Astrocyte (in vitro differentiated cells and primary cell): ENCODE measurements at regions not wholly inside any gene's neighbourhood (a gene's known extent, or its start where the extent isn't known, plus 50 kb on each side); places are given as distances from the start of the nearest gene placed in this dataset.

Experiments
- EZH2 ChIP-seq: IDR thresholded peaks from 2 replicates; pipeline ENCODE4 v1.6.1; 2012; ENCODE audit warnings: mild to moderate bottlenecking, low read length, inconsistent platforms; ENCODE audit not compliant: insufficient read depth
- TF ChIP-seq, protein P1 (sequence below): IDR thresholded peaks from 2 replicates; pipeline ENCODE4 v1.5.1; 2011; ENCODE audit warnings: low read depth, mild to moderate bottlenecking, inconsistent platforms, low read length, moderate library complexity; ENCODE audit not compliant: insufficient read depth

DNA sequence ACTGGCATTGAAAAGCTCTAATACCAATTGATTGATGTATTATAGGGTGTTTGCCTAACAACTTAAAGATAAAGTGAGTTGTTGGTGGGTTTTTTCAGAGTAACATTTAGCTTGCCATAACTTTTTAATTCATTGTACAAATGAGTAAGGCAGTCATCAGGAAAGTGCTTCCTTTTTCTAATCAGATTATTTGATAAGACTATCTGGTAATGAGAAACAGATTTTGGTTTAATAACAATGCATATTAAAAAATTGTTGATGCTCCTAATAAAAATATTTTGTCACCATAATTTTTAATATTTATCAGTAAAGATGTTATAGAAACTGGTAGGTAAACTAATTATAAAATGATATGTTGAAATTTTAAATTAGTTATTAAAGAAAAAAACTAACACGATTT, 51.3 kb downstream of the BLTP1 start:
- TF ChIP-seq, protein P1, sequence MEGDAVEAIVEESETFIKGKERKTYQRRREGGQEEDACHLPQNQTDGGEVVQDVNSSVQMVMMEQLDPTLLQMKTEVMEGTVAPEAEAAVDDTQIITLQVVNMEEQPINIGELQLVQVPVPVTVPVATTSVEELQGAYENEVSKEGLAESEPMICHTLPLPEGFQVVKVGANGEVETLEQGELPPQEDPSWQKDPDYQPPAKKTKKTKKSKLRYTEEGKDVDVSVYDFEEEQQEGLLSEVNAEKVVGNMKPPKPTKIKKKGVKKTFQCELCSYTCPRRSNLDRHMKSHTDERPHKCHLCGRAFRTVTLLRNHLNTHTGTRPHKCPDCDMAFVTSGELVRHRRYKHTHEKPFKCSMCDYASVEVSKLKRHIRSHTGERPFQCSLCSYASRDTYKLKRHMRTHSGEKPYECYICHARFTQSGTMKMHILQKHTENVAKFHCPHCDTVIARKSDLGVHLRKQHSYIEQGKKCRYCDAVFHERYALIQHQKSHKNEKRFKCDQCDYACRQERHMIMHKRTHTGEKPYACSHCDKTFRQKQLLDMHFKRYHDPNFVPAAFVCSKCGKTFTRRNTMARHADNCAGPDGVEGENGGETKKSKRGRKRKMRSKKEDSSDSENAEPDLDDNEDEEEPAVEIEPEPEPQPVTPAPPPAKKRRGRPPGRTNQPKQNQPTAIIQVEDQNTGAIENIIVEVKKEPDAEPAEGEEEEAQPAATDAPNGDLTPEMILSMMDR = no peak
- TF ChIP-seq EZH2 = no peak
